Suppressor macrophage treated with lipopolysaccharide for 4 hours (primary cell): ENCODE measurements at regions not wholly inside any gene's neighbourhood (a gene's known extent, or its start where the extent isn't known, plus 50 kb on each side); places are given as distances from the start of the nearest gene placed in this dataset.

Experiments used
- DNase-seq: peaks from one replicate; pipeline ENCODE4 v3.0.0-alpha.2; 2020

GRCh38 chr13:39100996-39101738, 62.9 kb downstream of the NHLRC3 start:
- no peak for DNase-seq

- DNase-seq: no peak
These were observed 64.8 kb downstream of the NHLRC3 start for GRCh38 chr13:39102981-39103490.

- no peak for DNase-seq
These were observed 66.9 kb downstream of the NHLRC3 start for GRCh38 chr13:39105110-39105509.

- DNase-seq: no peak
These were observed 68.2 kb downstream of the NHLRC3 start for GRCh38 chr13:39106216-39107005.

DNA sequence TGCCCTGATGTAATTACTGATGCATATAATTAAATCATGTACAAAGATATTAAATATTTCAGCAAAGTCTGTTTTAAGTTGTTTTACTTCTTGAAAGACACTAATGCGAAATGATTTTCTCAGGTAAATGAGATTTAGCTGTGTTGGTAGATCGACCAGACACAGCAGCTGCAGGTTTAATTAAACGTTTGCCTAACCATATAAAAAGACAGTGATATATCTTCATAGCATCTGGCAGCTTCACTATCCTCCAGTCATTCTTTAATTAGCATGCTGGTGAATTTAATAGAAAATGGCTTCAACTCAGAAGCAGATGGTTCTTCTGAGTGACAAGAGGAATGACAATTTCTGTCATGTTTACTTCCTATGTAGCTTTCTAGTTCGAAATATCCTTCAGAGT, 69.3 kb downstream of the NHLRC3 start:
- no peak for DNase-seq

DNA sequence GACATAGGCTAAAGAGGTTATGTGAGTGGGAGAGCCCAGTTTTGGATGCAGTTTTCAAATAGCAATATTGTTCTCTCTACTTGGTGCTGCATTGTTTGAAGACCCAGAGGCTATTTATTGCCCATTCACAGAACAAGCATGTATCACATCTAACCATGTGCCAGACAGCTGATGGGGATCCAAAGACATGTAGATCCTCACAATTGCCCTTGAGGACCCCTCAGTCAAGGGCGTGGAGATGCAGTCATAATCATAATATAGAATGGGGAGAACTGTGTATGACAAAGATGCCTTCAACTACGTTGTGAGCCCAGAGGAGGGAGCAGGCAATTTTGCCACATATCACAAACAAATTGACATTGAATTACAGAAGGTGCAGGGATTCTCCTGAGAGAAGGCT, 70.5 kb downstream of the NHLRC3 start:
- no peak for DNase-seq

- no peak for DNase-seq
These were observed 72.4 kb downstream of the NHLRC3 start for GRCh38 chr13:39110518-39111097.

- DNase-seq: no peak
These were observed 72.9 kb downstream of the NHLRC3 start for GRCh38 chr13:39111145-39111544.

DNA sequence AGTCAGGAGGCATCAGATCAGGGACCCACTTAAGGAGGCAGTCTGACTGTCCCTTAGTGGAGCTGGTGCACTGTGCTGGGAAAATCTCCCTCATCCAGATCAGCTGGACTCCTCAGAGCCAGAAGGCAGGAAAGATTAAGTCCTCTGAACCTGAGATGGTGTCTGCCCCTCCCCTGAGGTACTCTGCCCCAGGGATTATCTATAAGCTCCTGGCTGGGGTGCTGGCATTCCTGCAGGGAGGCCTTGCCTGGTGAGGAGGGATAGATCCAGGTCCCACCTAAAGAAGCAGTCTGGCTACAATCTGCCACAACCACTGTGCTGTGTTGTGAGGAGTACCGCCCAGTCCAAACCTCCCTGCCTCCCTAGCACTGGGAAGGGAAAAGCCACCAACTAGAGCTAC, 81.2 kb downstream of the NHLRC3 start:
- no peak for DNase-seq

DNA sequence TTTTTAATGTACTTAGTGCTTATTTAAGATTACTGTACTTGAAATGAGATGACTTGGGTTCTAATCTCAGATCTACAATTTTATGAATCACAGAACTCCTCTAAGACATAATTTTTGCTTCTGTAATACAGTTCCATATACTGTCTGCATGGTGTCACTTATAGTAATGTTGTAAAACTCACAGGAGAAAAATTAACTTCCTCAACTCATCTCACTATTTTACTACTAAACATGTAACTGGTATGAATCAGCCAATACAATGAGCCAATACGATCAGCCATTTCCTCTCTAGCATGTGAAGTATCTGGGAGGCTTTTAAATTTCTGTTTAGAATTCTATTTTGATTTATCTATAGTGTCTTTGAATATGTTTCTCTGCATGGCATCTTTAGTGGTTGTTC, 85.3 kb downstream of the NHLRC3 start:
- no peak for DNase-seq

DNA sequence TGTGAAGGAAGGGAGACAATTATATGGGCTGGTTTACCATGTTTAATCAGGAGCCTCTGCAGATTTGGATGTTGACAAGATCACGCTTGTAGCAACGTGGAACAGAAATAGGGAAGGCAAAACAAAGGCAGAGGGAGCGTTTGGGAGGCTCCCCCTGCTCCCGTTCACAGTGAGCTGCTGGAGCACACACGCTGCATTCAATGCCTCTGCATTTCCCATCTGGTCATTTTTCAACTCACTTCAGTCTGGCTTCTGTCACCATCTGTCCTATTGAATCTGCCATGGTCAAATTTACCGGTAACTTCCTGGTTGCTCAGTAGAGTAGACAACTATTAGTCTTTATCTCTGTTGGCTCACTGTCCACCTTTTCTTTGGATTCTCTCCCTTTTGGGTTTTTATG, 91.0 kb downstream of the NHLRC3 start:
- no peak for DNase-seq

- DNase-seq: no peak
These were observed 92.0 kb downstream of the NHLRC3 start for GRCh38 chr13:39130301-39130700.

GRCh38 chr13:39132286-39133230, 94.3 kb downstream of the NHLRC3 start:
- no peak for DNase-seq

GRCh38 chr13:39133781-39134180, 95.5 kb downstream of the NHLRC3 start:
- DNase-seq: no peak

DNA sequence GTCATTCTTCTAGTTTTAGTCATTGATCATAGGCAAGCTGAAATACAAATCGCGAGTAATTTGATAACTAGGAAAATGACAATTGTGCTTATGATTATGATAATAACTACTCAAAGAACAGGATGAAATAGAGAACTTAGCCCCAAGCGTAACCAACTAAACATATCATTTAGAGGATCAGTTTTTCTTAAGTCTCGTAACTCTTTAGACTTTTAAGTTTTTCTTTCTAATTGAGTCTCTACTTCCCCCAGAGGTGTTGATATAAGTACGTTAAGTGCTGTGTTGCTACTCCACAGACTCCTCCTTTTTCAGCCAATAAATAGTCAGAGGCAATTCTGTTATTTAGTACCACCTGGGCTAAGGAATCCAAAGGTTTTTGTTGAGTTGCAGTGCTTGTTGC, 96.3 kb downstream of the NHLRC3 start:
- DNase-seq: no peak

GRCh38 chr13:39144391-39144790, 106.1 kb downstream of the NHLRC3 start:
- DNase-seq: no peak

- peak; percentile 40 for DNase-seq
These were observed 106.8 kb downstream of the NHLRC3 start for GRCh38 chr13:39144941-39145533.

DNA sequence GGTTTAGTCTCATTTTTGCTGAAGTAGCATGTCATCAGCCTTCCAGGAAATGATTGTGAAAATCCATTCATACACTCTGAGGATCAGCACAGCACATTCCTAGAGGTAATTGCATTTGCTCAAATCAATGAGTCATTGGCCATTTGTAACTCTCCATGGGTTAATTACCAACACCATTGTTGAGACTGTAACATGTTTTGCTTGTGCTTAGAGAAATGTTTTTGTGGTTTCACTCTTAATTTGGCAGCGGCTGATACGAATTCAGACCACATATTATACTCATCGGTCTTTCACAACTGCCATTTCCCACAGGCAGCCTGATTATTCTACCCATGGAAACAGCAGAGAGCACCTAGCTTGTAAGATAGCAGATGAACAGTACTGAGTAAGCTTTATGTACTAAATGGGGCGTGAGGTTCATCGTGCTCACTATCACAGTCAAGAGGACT, 110.3 kb downstream of the NHLRC3 start:
- peak; percentile 3 for DNase-seq

- DNase-seq: no peak
These were observed 111.6 kb downstream of the NHLRC3 start for GRCh38 chr13:39149896-39150295.

GRCh38 chr13:39154041-39154440, 115.8 kb downstream of the NHLRC3 start:
- no peak for DNase-seq

DNA sequence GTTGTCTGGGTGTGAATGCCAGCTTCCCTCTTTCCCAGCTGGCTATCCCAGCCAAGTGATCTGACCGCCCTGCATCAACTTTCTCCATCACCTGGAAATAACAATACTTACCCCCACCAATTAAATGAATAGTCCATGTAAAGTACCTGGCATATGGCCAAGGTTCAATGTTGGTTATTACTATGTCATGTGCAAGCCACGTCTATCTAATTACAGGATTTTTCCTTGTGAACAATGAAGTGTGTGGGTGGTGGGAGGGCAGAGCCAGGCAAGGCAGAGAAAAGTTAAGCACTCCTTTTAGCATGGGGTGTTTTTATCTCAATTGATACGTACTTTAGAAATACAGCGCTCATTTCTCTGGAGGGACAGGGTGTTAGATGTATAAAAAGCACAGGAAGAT, 121.1 kb downstream of the NHLRC3 start:
- no peak for DNase-seq

DNA sequence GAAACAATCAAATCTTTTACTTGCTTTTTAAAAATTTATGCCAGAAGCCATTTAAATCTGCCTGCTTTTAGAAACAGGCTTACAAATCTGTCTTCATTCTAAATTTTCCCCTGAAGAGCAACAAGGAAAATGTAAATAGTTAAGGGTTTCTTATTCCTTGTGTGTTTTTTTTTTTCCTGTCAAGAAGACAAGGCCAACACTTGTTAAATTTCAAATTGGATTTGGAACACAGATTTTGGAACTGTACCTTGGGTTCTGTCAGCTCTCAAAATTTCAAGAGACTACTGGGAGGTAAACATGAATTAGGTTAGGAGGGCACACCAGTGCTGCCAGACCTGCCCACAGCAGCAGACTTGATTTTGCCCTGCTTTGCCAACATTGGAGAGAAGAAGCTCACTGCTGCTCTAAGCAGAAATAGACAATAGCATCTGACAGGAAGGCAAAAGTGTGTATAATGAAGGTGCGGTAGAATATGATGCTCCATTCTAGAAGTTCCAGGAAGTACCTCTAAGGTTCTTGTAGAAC, 121.7 kb downstream of the NHLRC3 start:
- no peak for DNase-seq
